ENCODE measurements at regions not wholly inside any gene's neighbourhood (a gene's known extent, or its start where the extent isn't known, plus 50 kb on each side); places are given as distances from the start of the nearest gene placed in this dataset.

DNA sequence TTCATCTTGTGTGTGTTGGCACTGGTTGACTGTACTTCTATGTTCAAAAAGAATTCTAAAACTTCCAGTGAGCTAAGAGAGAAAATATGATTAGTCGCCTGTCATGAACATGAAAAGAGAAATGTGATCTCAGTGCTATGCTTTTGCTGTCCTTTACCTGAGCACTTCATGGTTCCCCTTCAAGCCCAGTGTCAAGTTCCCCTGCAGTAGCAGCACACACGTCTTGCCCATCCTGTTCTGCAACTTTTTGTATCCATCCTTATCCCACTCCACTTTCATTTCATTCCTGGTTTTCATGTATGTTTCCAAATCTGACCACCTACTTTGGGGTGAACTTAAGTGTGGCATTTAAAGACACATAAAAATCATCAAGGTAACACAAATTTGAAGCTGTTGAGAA, 848.0 kb upstream of the USP15 start:
- Mint-ChIP-seq H3K27ac (no peak overlapping the region), H3K27me3 (ENCODE audit: low read depth) (no peaks in the 10 kb centered on the region), H3K36me3 (ENCODE audit: low read depth) (no peaks in the 10 kb centered on the region), H3K9me3 (peaks cover 4% of the 10 kb centered on the region), H3K4me1 (no peaks in the 10 kb centered on the region), H3K4me3 (no peak overlapping the region)
- TF ChIP-seq, protein P1, sequence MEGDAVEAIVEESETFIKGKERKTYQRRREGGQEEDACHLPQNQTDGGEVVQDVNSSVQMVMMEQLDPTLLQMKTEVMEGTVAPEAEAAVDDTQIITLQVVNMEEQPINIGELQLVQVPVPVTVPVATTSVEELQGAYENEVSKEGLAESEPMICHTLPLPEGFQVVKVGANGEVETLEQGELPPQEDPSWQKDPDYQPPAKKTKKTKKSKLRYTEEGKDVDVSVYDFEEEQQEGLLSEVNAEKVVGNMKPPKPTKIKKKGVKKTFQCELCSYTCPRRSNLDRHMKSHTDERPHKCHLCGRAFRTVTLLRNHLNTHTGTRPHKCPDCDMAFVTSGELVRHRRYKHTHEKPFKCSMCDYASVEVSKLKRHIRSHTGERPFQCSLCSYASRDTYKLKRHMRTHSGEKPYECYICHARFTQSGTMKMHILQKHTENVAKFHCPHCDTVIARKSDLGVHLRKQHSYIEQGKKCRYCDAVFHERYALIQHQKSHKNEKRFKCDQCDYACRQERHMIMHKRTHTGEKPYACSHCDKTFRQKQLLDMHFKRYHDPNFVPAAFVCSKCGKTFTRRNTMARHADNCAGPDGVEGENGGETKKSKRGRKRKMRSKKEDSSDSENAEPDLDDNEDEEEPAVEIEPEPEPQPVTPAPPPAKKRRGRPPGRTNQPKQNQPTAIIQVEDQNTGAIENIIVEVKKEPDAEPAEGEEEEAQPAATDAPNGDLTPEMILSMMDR (IDR thresholded peaks at IDR 0.05; ENCODE audit: unreplicated experiment in 3 of 3): no peak

DNA sequence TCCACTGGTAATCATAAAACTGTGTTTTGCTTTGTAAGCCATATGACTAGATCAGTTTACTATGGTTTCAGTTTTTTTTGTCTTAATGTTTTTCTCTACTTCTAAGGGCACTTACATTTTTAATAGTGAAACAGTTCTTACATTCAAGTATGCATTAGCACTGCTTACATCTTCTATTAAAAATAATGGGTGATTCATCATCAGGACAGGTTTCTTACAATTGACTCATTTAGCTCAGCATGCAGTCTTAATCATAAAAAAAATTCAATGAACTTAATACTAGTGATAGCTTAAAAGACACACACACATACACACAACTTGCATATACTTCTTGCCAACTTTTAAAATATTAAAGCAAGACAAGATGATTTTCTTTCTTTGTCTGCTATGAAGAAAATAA, 845.7 kb upstream of the USP15 start:
- TF ChIP-seq, protein P1 (IDR thresholded peaks at IDR 0.05; ENCODE audit: unreplicated experiment in 3 of 3): no peak
- Mint-ChIP-seq H3K4me3 (no peak overlapping the region), H3K9me3 (peaks cover 4% of the 10 kb centered on the region), H3K36me3 (ENCODE audit: low read depth) (no peaks in the 10 kb centered on the region), H3K4me1 (no peaks in the 10 kb centered on the region), H3K27me3 (ENCODE audit: low read depth) (no peaks in the 10 kb centered on the region), H3K27ac (no peak overlapping the region)

DNA sequence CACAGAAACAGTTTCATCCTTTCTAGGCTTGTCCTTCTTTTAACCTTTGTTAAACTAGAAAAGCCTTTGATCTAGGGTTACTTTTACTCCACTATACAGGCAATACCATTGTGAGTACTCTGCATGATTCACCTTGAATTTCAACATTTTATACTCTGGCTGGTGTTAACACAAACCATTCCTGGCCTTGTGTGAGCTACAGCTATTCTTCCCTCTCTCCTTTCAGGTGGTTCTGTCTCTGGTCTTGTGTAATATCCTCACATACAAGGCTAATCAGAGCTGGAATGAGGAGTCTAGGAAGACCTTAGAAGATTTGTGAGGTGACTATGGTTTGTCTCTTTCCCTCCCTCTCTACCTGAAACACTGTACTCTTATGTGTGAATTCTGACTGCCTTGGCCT, 837.4 kb upstream of the USP15 start:
- H3K27me3 Mint-ChIP-seq (ENCODE audit: low read depth): no peaks in the 10 kb centered on the region
- TF ChIP-seq, protein P1 (IDR thresholded peaks at IDR 0.05; ENCODE audit: unreplicated experiment in 3 of 3): no peak
- H3K36me3 Mint-ChIP-seq (ENCODE audit: low read depth): no peaks in the 10 kb centered on the region
- no peaks in the 10 kb centered on the region for H3K4me1 Mint-ChIP-seq
- no peak overlapping the region for H3K27ac Mint-ChIP-seq
- no peak overlapping the region for H3K4me3 Mint-ChIP-seq
- peaks cover 4% of the 10 kb centered on the region for H3K9me3 Mint-ChIP-seq

DNA sequence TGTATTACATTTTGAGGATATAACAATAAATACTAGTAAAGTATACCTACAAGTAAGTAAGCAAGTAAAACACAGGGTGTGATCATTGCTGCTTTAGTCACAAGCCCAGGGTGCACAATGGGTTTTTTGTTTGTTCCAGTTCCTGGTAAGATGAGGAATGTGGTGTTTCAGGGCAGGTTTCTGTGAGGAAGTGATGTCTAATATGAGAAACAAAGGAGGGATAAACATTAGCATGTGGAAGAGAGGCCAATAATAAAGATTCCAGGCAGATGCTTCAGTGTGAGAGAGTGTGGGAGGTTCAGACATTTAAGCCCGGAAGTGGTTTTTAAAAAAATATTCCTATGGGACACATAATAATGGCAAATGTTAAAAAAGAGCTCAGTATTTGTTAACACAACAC, 808.1 kb upstream of the USP15 start:
- Mint-ChIP-seq H3K27ac (no peak overlapping the region), H3K36me3 (ENCODE audit: low read depth) (no peaks in the 10 kb centered on the region)

GRCh38 chr12:61487728-61488127, 772.5 kb upstream of the USP15 start:
- no peaks in the 10 kb centered on the region for H3K36me3 Mint-ChIP-seq (ENCODE audit: low read depth)
- H3K27ac Mint-ChIP-seq: no peak overlapping the region
- no peaks in the 10 kb centered on the region for H3K4me1 Mint-ChIP-seq

More for the DNA sequence above, 808.1 kb upstream of the USP15 start:
- Mint-ChIP-seq H3K4me1 (peaks cover 9% of the 10 kb centered on the region), H3K4me3 (no peak overlapping the region), H3K9me3 (no peaks in the 10 kb centered on the region), H3K27me3 (ENCODE audit: low read depth) (peaks cover 25% of the 10 kb centered on the region)
- TF ChIP-seq, protein P1 (IDR thresholded peaks at IDR 0.05; ENCODE audit: unreplicated experiment in 3 of 3): no peak

More at GRCh38 chr12:61487728-61488127, 772.5 kb upstream of the USP15 start:
- TF ChIP-seq, protein P1 (IDR thresholded peaks at IDR 0.05; ENCODE audit: unreplicated experiment in 3 of 3): peak in 1 of 3 experiments; percentile 9
- Mint-ChIP-seq H3K27me3 (ENCODE audit: low read depth) (no peaks in the 10 kb centered on the region), H3K4me3 (no peak overlapping the region), H3K9me3 (peaks cover 17% of the 10 kb centered on the region)

All from nephron (organoid).